GM19239 (cell line): ENCODE measurements at regions not wholly inside any gene's neighbourhood (a gene's known extent, or its start where the extent isn't known, plus 50 kb on each side); places are given as distances from the start of the nearest gene placed in this dataset.
"Not testable (repeated sequence)": the region's sequence is repeated elsewhere in the genome, so short reads cannot be mapped to it uniquely, and the experiment has no call there.

ENCODE experiments used
- DNase-seq: peaks from one replicate; pipeline ENCODE4 v3.0.0; 2011; ENCODE audit warnings: low spot score; ENCODE audit not compliant: insufficient read length
- FAIRE-seq: peaks from 2 replicates; lab custom pipeline; 2011; peaks lifted over from hg19 to GRCh38; lab: Jason Lieb, UNC

DNA sequence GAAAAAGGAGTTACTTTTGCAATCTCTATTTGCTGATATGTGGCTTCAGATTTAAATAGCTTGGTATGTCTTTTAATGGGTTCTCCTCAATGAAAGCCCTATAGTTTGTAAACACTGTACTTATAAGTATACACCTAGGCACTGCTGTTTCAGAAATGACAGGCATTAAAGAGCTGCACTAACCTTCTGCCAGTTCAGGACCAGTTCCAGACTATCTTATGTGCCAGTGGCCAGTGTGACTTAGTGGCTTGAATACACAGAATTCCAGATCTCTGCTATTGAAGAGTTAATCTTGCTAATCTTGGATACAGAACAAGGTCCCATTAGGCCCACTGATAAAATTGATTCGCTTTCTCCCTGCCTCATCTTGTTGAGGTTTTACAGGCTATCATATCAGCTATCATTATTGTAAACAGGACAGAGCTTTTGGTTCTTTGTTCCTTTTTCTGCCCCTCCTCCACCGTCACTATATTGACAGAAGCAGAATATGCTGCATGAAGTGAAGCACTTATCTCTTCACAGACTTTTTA is 337.5 kb downstream of the LRRIQ3 start:
- no peak for DNase-seq
- no peak for FAIRE-seq

DNA sequence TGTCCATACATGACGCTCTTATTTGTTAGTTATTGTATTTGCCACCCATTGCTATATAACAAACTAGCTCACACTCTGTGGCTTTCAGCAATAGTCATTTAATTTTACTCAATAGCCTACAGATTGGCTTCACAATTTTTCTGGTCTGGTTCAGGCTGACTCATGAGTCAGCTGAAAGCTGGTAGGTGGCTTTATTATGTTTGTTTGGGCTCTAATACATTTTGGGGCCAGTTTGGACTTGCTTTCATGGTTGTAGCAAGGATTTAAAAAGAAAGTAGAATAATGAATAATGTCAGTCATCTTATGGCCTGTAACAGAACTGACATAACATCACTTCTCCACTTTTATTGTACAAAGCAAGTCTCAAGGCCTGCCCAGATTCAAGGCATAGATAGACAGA is 338.7 kb downstream of the LRRIQ3 start:
- DNase-seq (no peak), FAIRE-seq (no peak)

DNA sequence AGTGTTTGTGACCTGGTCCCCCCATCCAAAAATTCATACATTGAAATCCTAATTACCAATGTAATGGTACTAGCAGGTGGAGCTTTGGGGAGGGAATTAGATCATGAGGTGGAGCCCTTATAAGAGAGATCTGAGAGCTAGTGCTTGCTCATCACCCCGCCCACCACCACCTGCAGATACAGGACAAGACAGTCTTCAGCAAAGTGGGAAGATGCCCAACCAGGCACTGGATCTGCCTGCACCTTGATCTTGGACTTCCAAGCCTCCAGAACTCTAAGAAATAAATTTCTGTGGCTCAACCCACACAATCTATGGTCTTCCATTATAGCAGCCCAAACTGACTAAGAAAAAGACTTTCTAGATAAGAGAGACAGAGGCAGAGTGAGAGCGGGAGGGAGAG is 343.4 kb downstream of the LRRIQ3 start:
- no peak for FAIRE-seq
- DNase-seq = no peak

DNA sequence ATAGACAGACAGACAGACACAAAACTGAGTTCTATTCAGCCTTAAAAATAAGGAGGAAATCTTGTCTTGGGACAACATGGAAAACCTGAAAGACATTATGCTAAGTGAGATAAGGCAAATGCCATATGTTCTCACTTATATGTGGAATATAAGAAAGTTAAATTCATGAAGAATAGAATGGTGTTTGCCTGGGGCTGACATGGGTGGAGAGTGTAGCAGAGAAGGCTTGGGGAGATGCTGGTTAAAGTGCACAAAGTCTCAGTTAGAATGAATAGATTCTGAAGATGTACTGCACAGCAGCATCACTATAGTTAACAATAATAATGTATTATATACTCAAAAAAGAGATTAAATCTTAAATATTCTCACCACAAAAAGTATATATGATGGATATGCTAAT is 355.5 kb downstream of the LRRIQ3 start:
- DNase-seq (no peak), FAIRE-seq (no peak)

DNA sequence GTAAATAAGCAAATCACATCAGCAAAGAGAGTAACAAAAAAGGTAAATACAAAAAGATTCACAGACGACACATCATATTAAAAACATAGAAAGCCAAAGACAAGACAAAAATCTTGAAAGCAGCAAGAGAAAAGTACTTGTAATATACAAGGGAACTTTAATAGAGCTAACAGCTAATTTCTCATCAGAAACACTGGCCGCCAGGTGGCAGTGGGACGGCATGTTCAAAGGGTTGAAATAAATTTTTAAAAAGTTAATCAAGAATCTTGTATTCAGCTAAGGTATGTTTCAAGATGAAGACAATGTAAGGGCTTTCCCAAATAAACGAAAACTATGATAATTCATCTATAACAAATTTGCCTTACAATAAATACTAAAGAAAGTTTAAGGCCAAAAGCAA is 358.1 kb downstream of the LRRIQ3 start:
- DNase-seq (no peak), FAIRE-seq (peak; percentile 8)

DNA sequence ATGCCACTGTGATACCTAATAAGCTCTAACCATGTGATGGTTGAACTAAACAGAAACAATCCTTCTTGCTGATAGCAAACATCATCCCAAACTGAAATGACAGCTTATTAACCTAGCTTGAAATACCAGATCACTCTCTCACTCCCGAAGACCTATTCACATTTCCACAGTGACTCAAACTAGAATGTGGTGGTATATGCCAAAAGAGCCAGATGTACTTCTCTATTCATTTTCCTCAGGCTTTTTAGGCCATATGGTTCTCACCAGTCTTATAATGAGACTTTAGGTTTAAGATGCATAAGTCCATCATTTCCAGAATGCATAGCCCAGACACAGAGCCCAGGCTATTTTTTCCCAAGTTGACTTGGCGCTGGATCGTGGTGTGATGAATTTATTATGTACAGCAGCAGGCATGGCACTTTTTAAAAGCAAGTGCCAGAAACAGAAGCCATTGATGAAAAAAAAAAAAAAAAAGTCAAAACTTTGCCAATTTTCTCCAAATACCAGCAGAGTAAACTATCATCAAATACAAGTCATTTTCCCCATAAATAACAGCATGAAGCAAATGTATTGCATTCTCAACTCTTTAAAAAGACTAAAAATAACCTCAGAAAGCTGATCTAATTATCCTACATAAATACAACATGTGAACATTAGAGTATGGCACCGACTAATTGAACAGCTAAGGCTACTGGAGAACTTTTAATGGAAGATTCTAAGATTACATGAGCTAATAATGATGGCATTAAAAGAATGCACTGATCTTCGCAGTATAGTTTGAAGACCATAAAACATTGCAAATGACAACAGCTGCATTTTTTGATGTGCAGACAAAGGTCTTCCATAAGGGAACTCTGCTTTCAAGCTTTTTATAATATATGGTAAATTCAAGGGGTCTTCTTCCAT is 365.4 kb downstream of the LRRIQ3 start:
- FAIRE-seq = no peak
- no peak for DNase-seq

DNA sequence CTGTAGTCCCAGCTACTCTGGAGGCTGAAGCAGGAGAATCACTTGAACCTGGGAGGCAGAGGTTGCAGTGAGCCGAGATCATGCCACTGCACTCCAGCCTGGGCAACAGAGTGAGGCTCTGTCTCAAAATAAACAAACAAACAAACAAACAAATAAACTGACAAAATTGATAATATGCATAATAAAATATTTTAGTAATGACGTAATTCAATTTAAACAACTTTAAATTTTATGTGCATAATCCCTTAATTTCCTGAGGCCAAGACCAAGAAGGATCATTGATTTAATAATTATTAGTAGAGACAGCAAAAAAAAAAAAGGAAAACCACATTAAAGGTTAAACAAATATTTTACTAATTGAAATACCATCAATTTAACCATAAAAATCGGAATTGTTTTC is 370.7 kb downstream of the LRRIQ3 start:
- FAIRE-seq, DNase-seq: not testable (repeated sequence)

DNA sequence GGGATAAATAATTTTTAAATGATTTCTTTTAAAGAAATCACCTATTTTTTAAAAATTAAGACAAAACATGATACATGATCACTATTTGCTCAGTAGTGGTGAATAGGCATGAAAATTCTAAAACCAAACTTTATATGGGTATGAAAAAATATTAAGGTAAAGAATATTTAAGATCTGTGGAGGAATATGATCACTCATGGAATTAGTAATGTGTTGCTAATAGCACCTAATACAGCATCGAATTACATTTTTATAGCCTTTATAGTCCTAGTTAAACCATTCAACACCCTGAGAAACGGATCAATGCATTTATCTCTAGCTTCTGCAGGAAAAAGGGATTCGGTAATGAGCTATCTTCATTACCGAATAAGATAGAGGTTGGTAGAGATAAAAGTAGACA is 373.9 kb downstream of the LRRIQ3 start:
- no peak for DNase-seq
- FAIRE-seq = no peak

DNA sequence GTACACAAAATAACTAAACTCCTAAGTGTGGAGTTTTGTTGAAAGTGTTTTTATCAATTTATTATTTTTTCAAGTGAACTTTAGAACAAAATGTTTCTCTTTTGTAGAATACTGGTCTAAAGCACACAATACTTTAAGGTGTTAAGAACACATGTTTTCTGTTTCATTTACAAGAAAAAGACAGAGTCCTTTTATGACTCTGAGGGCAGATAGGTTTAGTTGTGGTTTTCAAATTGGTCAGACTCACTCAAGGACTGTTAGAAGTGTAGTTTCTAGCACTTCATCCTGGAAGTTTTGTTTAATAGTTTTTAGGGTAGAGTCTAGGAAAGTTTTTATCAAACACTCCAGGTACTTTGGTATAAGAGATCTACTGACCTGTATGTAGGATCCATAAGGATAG is 376.5 kb downstream of the LRRIQ3 start:
- DNase-seq (no peak), FAIRE-seq (peak; percentile 8)

DNA sequence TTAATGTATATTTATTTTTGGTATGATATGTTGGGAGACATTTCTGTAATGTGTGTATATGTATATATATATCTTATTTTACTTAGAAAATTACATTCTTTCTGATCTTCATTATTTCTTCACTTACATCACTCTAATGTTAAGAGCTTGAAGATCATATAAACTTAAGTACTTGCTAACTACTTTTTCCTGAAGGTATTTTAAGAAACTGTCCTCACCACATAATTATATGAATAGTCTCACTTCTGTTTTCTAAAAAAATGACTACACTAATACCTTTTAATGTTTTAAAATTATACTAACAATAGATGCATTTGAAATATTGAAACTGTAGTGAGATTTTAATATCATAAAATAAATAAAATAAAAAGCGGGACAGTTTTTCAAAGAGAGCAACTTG is 377.1 kb downstream of the LRRIQ3 start:
- no peak for DNase-seq
- no peak for FAIRE-seq

DNA sequence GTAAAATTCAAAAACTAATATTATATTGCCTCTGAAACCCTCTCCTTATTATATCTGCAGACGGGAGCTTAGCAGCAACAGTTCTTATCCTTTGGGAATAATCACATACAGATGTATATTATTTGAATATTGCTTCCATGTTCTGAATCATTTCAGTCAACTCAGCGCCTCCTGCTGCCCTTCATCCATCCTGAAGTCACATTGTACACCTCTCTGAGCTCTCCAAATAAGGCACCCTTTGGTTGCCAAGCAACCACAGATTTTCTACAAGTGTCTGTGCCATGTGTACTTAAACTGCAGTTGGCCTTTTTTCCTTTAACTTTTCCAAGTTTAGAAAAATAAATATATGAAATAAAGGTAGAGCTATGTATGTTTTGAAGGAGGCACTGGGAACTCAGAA is 384.3 kb downstream of the LRRIQ3 start:
- DNase-seq = no peak
- no peak for FAIRE-seq

DNA sequence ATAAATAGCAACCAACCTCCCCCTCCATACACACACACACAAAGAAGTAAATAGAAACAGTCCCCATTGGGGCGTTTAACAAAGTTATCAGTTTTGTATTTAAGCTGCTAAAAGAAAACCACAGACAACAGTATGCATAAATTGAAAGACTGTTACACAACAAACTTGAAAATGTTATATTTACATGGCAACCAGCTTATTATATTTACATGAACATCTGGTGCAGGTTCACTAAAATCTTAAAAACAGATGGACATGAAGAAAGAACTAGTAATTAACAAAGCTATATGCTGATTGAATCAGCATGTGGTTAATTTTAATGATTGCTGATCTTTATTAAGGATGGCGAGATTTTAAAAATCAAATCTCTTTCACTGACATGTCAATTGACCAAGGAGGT is 384.7 kb downstream of the LRRIQ3 start:
- FAIRE-seq = no peak
- DNase-seq = no peak

DNA sequence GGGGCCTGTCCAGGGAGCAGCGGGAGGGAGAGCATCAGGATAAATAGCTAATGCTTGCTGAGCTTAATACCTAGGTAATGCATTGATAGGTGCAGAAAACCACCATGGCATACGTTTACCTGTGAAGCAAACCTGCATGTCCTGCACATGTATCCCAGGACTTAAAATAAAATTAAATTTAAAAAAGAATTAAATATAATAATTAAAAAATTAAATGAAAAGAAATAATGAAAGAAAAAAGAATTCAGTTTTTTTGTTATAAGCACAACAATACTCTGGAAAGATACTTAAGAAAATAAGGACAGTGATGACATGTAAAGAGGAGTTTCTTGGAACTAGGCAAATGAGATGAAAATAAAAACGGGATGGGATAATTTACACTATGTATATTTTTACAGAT is 386.2 kb downstream of the LRRIQ3 start:
- no peak for FAIRE-seq
- no peak for DNase-seq

DNA sequence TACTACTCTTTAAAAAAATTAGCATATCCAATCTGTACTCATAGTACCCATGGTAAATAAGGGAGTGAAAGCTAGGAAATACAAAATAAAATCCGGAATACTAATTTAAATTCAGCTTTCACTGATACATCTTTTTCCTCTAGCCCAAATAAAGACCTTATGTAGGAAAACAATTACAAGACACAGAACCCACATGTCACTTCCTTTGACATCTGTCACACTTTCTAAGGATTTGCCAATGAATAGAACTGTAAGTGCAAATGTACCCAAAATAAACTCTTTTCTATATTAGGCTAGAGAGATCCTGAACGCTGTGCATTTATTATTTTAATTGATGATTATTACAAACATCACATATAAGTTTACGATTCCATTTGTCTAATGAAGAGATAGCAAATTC is 393.0 kb downstream of the LRRIQ3 start:
- DNase-seq = no peak
- no peak for FAIRE-seq

DNA sequence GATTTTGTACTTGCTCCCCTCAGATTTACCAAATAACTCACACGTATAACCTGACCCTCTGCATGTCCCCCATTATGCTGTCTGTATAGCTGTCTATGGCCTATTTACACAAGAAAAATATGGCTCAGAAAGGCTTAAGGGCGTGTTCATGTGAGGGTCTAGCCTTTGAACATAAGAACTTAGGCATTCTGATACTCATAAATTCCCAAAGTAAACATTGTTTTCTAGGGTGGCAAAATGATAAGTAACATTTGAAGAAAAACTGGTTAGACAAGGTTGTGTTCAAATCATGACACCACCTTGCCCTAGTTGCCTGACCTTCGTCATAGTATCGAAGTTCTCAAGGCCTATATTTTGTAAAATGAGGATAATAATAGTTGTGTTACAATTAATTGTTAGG is 394.6 kb downstream of the LRRIQ3 start:
- DNase-seq (no peak), FAIRE-seq (no peak)

DNA sequence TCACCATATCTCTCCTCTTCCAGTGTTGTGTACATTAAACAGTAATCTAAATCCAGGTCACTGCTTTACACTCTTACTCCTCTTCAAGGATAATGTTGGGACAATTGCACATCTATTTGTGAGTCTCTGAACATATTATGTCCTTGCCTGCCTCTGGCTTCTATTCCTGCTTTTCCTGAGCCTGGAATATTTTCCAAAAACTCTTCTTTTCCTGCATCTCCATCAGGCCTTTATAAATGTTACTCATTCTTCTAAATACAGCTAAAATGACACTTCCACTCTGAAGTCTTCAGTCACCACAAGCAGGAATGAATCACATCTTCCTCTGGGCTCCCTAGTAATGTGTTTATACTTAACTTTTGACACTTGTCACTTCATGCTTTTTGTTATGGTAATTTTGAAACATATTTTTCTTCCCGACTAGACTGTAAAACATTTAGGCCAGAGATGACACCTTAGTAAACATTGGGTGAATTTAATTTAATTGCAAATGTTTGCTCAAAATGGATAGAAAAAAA is 396.0 kb downstream of the LRRIQ3 start:
- DNase-seq = no peak
- FAIRE-seq = no peak

DNA sequence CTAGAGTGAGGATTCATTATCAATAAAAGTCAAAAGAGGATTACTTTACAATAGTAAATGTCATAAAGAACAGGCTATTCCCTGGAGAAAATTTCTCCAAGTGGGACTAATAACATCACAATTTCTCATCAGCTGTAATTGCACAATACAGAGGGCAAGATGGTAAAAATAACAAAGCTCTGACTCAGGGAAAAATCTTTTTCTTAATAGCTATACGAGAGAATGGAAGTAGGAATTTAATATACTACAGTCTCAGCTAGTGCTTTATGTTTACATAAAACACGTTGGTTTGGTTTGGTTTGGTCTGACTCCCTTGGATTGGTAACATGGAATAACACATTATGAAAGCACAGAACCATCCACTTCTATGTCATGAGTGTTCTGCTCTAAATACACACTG is 397.6 kb downstream of the LRRIQ3 start:
- FAIRE-seq (no peak), DNase-seq (no peak)

DNA sequence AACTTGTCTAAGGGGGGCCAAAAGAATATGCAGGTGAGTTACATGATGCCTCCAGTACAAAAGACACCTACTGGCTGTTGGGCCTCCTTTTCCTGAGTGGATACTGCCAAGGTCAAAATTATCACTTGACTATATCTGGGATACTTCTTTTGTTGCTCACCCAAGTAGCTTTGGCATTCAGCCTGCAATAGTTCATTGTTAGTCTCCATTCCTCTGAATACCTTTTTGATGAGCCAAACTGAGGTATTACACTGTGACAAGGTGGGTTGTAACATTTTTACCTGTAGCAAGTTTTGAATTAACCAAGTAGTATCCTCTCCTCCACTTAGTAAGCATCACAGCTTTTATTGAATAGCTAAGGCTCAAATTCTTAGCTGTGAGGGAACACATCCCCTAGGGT is 408.0 kb downstream of the LRRIQ3 start:
- no peak for FAIRE-seq
- no peak for DNase-seq

DNA sequence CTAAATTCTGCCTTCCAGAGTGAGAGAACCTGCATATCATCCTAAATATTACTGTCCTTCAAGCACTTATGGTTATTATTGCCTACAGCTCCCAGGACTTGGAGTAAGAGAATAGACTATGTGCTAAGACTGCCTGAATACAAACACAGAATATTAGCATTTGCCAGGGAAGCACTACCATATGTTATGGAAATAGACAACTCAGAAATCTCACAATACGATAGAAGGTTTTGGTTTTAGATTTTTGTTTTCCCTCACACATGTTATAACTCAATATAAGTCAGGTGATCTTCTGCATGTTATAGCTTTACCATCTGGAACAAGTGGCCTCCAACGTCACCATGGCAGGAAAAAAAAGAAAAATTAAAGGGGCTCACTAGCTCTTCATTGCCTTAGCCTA is 413.9 kb downstream of the LRRIQ3 start:
- no peak for FAIRE-seq
- no peak for DNase-seq

DNA sequence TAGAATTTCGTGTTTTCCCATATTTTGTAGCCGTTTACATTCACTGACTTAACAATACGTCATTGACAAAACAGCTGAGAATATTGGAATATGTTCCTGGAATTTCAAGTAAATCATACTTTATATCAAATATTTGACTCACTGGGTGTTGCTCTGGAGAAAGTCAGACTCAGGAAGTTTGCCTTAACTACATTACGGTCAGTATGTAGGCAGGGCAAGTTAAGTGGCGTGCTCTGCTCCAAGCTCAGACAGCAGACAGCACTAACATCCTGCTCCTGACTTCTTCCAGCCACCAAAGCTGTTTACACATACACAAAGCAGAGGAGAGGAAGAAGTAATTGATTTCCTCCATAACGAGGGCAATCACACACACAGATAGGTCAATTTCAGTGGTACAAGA is 414.6 kb downstream of the LRRIQ3 start:
- FAIRE-seq = no peak
- no peak for DNase-seq

DNA sequence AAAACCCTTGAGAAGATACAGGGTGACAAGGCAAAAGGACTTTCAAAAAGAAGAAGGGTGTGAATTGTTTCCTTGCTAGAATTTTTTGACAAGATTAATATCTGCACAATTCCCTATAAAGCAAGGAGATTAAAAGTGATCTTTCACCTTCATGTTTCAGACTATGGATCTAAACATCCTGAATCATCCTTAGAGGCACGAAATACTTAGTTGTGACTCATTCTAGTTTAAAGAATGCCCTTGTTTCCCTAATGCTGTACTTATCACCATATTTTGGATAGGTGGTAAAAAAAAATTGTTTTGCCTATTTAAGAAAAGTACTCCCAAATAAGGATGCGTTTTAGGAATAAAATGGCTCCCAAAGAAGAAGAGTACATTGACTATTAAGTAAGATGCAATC is 415.1 kb downstream of the LRRIQ3 start:
- FAIRE-seq (no peak), DNase-seq (no peak)

DNA sequence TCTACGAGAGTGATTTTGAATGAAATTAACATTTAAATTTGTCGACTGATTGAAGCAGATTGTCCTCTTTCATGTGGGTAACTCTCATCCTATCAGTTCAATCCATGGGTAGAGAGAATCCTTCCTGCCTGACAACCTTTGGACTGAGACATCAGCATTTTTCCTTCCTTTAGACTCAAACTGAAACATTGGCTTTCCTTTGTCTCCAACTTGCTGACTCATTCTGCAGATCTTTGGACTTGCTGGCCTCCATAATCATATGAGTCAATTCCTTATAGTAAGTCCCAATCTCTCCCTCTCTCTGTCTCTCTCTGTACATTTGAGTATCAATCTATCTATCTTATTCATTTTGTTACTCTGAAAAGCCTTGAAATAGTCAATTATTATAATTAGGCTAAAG is 416.7 kb downstream of the LRRIQ3 start:
- FAIRE-seq (no peak), DNase-seq (no peak)
